ENCODE measurements at regions not wholly inside any gene's neighbourhood (a gene's known extent, or its start where the extent isn't known, plus 50 kb on each side); places are given as distances from the start of the nearest gene placed in this dataset.

DNA sequence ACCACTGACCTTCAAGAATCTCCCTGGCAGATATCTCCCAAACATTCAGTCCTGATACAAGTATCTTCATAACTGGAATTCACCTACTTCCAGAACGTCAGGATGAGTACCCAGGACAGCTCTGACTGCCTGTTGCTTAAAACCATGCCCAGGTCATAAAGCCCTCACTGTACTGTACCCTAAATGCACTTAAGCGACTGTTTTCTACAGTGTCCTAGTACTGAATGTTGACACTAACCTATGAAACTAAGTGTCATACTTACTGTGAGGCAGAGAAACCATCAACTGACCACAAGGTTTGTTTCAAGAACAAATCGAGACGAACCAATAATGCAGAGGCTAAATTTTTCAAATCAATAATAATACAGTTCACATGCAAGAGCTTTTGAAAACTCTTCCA, 178.7 kb upstream of the NSMCE3 start:
- H3K27me3 ChIP-seq (ENCODE audit: control insufficient read depth in 2 of 2, insufficient read depth in 2 of 2, low read length in 2 of 2) = no peaks in the 10 kb centered on the region
- peaks cover 10% of the 10 kb centered on the region for H3K4me1 ChIP-seq (ENCODE audit: control insufficient read depth, extremely low read depth, insufficient read depth, low read length)
- H3K79me2 ChIP-seq (ENCODE audit: control insufficient read depth, insufficient read depth, low read length) = no peaks in the 10 kb centered on the region
- intact Hi-C loops (cut with micrococcal nuclease) = no loop called here
- H3K9me3 ChIP-seq (replicated peaks; ENCODE audit: control insufficient read depth, insufficient read depth, low read length) = no peaks in the 10 kb centered on the region
- no TSS peak for BruUV-seq (replicated peaks)
- DNase-seq (ENCODE audit: low read depth, low spot score) (no peak), FAIRE-seq (no peak)
- H2AFZ ChIP-seq (ENCODE audit: low read depth, low read length) = no peak overlapping the region
- POLR2A ChIA-PET = no interaction called here
- TF ChIP-seq POLR2AphosphoS5 (IDR thresholded peaks at IDR 0.05; ENCODE audit: insufficient read depth, low read depth, low read length) (no peak), FOS (IDR thresholded peaks at IDR 0.05; ENCODE audit: borderline replicate concordance, insufficient read depth, low read length) (no peak), POLR2A (IDR thresholded peaks at IDR 0.05; ENCODE audit: low read depth, low read length) (no peak), MYC (IDR thresholded peaks at IDR 0.05; ENCODE audit: low read depth, low read length) (no peak), JUN (IDR thresholded peaks at IDR 0.05; ENCODE audit: borderline replicate concordance, insufficient read depth, insufficient read length, low read depth) (no peak), GATA2 (IDR thresholded peaks at IDR 0.05; ENCODE audit: insufficient read depth, insufficient read length, low read depth, low read length) (no peak), EZH2 (IDR thresholded peaks at IDR 0.05; ENCODE audit: borderline replicate concordance, low read depth, low read length, severe bottlenecking) (no peak)
- TF ChIP-seq, protein P1, sequence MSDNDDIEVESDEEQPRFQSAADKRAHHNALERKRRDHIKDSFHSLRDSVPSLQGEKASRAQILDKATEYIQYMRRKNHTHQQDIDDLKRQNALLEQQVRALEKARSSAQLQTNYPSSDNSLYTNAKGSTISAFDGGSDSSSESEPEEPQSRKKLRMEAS (IDR thresholded peaks at IDR 0.05; ENCODE audit: insufficient read depth, insufficient read length) = no peak
- TF ChIP-seq, protein P2, sequence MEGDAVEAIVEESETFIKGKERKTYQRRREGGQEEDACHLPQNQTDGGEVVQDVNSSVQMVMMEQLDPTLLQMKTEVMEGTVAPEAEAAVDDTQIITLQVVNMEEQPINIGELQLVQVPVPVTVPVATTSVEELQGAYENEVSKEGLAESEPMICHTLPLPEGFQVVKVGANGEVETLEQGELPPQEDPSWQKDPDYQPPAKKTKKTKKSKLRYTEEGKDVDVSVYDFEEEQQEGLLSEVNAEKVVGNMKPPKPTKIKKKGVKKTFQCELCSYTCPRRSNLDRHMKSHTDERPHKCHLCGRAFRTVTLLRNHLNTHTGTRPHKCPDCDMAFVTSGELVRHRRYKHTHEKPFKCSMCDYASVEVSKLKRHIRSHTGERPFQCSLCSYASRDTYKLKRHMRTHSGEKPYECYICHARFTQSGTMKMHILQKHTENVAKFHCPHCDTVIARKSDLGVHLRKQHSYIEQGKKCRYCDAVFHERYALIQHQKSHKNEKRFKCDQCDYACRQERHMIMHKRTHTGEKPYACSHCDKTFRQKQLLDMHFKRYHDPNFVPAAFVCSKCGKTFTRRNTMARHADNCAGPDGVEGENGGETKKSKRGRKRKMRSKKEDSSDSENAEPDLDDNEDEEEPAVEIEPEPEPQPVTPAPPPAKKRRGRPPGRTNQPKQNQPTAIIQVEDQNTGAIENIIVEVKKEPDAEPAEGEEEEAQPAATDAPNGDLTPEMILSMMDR (IDR thresholded peaks at IDR 0.05; ENCODE audit: extremely low read depth in 1 of 2, insufficient read depth in 1 of 2, low read depth in 1 of 2, low read length in 2 of 2) = no peak
- H3K4me3 ChIP-seq (replicated peaks in 1 of 3; ENCODE audit: insufficient read depth in 1 of 3, low read depth in 1 of 3, low read length in 3 of 3) = no peak overlapping the region
- H3K27ac ChIP-seq (ENCODE audit: insufficient read depth, low read depth, low read length) = no peak overlapping the region
- H4K20me1 ChIP-seq (replicated peaks; ENCODE audit: control insufficient read depth, extremely low read depth, insufficient read depth, low read length) = no peaks in the 10 kb centered on the region
- no peaks in the 10 kb centered on the region for H3K36me3 ChIP-seq (ENCODE audit: control insufficient read depth in 2 of 2, extremely low read depth in 1 of 2, insufficient read depth in 2 of 2, low read length in 2 of 2)
- CTCF ChIA-PET = no interaction called here
- no peak overlapping the region for H3K9ac ChIP-seq (replicated peaks; ENCODE audit: extremely low read depth, insufficient read depth, low read length)
- no peaks in the 10 kb centered on the region for H3K9me1 ChIP-seq (replicated peaks; ENCODE audit: control insufficient read depth, extremely low read depth, insufficient read depth, low read length)
- dilution Hi-C loops (cut with MboI; ENCODE audit: extremely low pct_ligation_motif_present, low sequenced_read_pairs) = no loop called here
- H3K4me2 ChIP-seq (ENCODE audit: insufficient read depth, low read length) = no peak overlapping the region
